ENCODE measurements at regions not wholly inside any gene's neighbourhood (a gene's known extent, or its start where the extent isn't known, plus 50 kb on each side); places are given as distances from the start of the nearest gene placed in this dataset.
"Not testable (repeated sequence)": the region's sequence is repeated elsewhere in the genome, so short reads cannot be mapped to it uniquely, and the experiment has no call there.

GRCh38 chr4:49140351-49140750, 154.3 kb downstream of the CWH43 start:
- not testable (repeated sequence) for TF ChIP-seq CTCF (conservative IDR thresholded peaks at IDR 0.05); ZFX (IDR thresholded peaks at IDR 0.05)
